ENCODE measurements at regions not wholly inside any gene's neighbourhood (a gene's known extent, or its start where the extent isn't known, plus 50 kb on each side); places are given as distances from the start of the nearest gene placed in this dataset.

- DNase-seq: no peak
Observed at GRCh38 chr2:152961351-152961750, 242.9 kb downstream of the ARL6IP6 start.

GRCh38 chr2:152950126-152950525 lies 231.7 kb downstream of the ARL6IP6 start:
- DNase-seq: no peak

GRCh38 chr2:152944099-152944498 lies 225.7 kb downstream of the ARL6IP6 start:
- DNase-seq: no peak

- no peak for DNase-seq
Observed at GRCh38 chr2:152942940-152943440, 224.6 kb downstream of the ARL6IP6 start.

GRCh38 chr2:152930501-152930900 lies 212.1 kb downstream of the ARL6IP6 start:
- no peak for DNase-seq

GRCh38 chr2:152929628-152930027 lies 211.2 kb downstream of the ARL6IP6 start:
- no peak for DNase-seq

- peak in 2 of 5 experiments; percentile 1 to 41 for DNase-seq
Observed at GRCh38 chr2:152925547-152926448, 207.4 kb downstream of the ARL6IP6 start.

- DNase-seq: no peak
Observed at GRCh38 chr2:152924722-152925121, 206.3 kb downstream of the ARL6IP6 start.

GRCh38 chr2:152924219-152924618 lies 205.8 kb downstream of the ARL6IP6 start:
- no peak for DNase-seq

GRCh38 chr2:152920846-152921245 lies 202.4 kb downstream of the ARL6IP6 start:
- no peak for DNase-seq

GRCh38 chr2:152910970-152911369 lies 192.6 kb downstream of the ARL6IP6 start:
- DNase-seq: no peak

GRCh38 chr2:152907046-152907445 lies 188.6 kb downstream of the ARL6IP6 start:
- no peak for DNase-seq

- no peak for DNase-seq
Observed at GRCh38 chr2:152894051-152894450, 175.6 kb downstream of the ARL6IP6 start.

GRCh38 chr2:152890736-152891135 lies 172.3 kb downstream of the ARL6IP6 start:
- no peak for DNase-seq

- DNase-seq: no peak
Observed at GRCh38 chr2:152883951-152884487, 165.6 kb downstream of the ARL6IP6 start.

GRCh38 chr2:152881527-152881926 lies 163.1 kb downstream of the ARL6IP6 start:
- DNase-seq: no peak

GRCh38 chr2:152879275-152879674 lies 160.9 kb downstream of the ARL6IP6 start:
- no peak for DNase-seq

- DNase-seq: no peak
Observed at GRCh38 chr2:152875701-152876695, 157.6 kb downstream of the ARL6IP6 start.

- DNase-seq: no peak
Observed at GRCh38 chr2:152874955-152875354, 156.5 kb downstream of the ARL6IP6 start.

- DNase-seq: no peak
Observed at GRCh38 chr2:152870239-152870638, 151.8 kb downstream of the ARL6IP6 start.

- no peak for DNase-seq
Observed at GRCh38 chr2:152867397-152867796, 149.0 kb downstream of the ARL6IP6 start.

GRCh38 chr2:152864601-152865149 lies 146.3 kb downstream of the ARL6IP6 start:
- DNase-seq: no peak
